Suprapubic skin (tissue), 3 donors: ENCODE measurements at regions not wholly inside any gene's neighbourhood (a gene's known extent, or its start where the extent isn't known, plus 50 kb on each side); places are given as distances from the start of the nearest gene placed in this dataset.

Experiments
- EP300 ChIP-seq: sonication (generic); formaldehyde crosslinking; IDR thresholded peaks from one replicate; pipeline ENCODE4 v1.6.1; 2017; ENCODE audit warnings: antibody characterized with exemption
- POLR2A ChIP-seq, 2 donors: fragments of 450-650 bp; IDR thresholded peaks; one replicate each; pipeline ENCODE4 v1.6.1; 2017; ENCODE audit warnings: antibody characterized with exemption in 2 of 2, mild to moderate bottlenecking in 2 of 2, moderate library complexity in 2 of 2
- TF ChIP-seq, protein P1 (sequence below), 2 donors: fragments of 200-600 bp in 1 of 2; fragments of 450-650 bp in 1 of 2; sonication (generic) in 1 of 2; IDR thresholded peaks; one replicate each; pipeline ENCODE4 v1.5.1; 2016 to 2019; ENCODE audit warnings: antibody characterized with exemption in 2 of 2, mild to moderate bottlenecking in 1 of 2, moderate library complexity in 1 of 2

DNA sequence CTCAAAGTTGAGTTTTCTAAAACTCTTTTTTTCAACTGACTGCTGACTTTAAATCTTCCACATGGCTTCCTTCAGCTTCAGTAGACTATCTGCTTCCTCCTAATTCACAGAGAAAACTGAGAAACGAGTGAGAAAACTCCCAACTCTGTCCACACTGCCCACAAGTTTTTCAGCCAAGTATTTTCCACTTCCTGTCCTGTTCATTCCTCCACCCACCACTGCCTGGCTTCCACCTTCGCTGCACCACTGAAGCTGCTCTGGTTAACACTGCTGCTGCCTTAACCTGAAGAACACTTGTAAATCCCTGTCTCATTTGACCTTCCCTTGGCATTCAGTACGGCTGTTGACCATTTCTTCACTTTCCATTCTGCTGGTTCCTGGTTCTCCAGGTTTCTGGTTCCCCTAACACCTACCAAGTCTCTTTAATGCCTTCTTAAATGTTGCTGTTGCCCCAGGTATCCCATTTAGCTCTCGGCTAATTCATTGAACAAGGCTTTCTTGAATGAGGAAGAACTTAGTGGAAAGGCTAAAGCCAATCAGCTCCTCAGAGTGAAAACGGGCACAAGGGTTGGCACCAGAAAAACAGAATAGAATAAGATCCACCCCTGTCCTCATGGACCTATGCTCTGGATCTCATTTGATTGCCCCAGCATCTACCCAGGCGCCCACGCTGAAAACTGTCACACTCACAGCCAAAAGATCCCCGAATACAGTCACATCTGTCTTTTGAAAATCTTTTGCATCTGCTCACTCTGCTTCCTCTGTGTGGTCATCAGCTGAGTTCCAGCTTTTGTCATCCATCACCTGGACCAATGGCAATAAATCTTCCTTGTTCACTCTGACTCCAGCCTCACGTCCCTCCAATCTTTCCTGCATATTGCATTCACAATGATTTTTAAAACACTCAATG is 104.4 kb upstream of the TAB2 start:
- TF ChIP-seq, protein P1, sequence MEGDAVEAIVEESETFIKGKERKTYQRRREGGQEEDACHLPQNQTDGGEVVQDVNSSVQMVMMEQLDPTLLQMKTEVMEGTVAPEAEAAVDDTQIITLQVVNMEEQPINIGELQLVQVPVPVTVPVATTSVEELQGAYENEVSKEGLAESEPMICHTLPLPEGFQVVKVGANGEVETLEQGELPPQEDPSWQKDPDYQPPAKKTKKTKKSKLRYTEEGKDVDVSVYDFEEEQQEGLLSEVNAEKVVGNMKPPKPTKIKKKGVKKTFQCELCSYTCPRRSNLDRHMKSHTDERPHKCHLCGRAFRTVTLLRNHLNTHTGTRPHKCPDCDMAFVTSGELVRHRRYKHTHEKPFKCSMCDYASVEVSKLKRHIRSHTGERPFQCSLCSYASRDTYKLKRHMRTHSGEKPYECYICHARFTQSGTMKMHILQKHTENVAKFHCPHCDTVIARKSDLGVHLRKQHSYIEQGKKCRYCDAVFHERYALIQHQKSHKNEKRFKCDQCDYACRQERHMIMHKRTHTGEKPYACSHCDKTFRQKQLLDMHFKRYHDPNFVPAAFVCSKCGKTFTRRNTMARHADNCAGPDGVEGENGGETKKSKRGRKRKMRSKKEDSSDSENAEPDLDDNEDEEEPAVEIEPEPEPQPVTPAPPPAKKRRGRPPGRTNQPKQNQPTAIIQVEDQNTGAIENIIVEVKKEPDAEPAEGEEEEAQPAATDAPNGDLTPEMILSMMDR (IDR thresholded peaks at IDR 0.05): no peak
- TF ChIP-seq POLR2A (IDR thresholded peaks at IDR 0.05) (no peak), EP300 (no peak)
